ENCODE measurements at regions not wholly inside any gene's neighbourhood (a gene's known extent, or its start where the extent isn't known, plus 50 kb on each side); places are given as distances from the start of the nearest gene placed in this dataset.
"Not testable (repeated sequence)": the region's sequence is repeated elsewhere in the genome, so short reads cannot be mapped to it uniquely, and the experiment has no call there.

GRCh38 chr17:64787255-64787920 lies 125.3 kb upstream of the SMURF2 start:
- DNase-seq (no peak), ATAC-seq (ENCODE audit: poor library complexity) (no peak)
- intact Hi-C loops (cut with DNase I): no loop called here

- no peak for ATAC-seq (ENCODE audit: poor library complexity)
These were observed 124.2 kb upstream of the SMURF2 start for GRCh38 chr17:64786337-64786736.

DNA sequence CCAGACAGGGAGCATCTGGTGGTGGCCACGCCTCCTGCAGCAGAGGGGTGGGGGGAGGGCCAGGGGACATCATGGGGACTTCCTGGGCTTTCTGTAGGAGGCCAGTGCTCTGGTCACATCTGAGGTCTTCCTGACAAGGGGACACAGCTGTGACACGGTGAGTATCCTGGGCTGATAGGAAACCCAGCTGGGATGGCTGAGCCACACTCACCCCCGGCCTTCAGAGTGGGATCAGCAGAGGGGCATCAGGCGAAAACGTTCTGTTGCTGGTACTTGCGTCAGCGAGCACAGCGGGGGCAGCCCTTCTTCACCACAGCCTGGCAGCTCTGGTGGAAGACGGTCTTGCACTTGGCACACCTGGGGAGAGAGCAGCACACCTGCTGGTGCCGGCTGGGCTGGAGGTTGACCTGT lies 122.9 kb upstream of the SMURF2 start:
- intact Hi-C loops (cut with DNase I): no loop called here
- no peak for ATAC-seq (ENCODE audit: poor library complexity)
- DNase-seq: no peak

More at GRCh38 chr17:64786337-64786736, 124.2 kb upstream of the SMURF2 start:
- DNase-seq: no peak
- intact Hi-C loops (cut with DNase I): no loop called here

DNA sequence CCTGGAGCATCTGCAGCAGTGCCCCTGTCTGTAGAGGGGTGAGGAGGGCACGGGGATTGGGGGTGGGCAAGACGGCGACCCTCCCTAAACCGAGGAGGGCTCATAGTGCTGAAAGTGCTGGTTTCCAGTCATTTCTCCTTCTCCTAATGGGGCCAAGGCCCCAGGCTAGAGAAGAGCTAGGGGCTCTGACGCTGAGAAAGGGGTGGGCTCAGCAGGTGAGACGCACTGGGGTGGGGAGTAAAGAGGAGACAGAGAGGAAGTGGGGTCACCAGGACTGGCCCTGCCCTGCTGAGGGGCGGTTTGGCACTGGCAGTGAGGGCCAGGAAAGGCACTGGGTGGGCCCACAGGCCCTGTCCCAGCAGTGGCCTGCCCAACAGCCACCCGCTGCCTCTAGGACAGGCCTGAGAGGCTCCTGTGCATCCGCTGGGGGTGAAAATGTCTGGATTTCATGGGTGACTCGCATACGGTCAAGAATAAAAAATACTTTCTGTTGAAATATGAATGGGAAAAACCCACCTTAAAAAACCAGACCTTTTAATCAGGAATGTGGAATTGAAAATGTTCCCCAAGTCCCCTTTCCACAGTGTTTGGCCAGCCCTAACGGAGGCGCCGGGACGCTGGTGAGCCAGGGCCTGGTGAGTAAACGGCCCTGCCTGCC lies 122.4 kb upstream of the SMURF2 start:
- DNase-seq: no peak
- intact Hi-C loops (cut with DNase I): no loop called here

DNA sequence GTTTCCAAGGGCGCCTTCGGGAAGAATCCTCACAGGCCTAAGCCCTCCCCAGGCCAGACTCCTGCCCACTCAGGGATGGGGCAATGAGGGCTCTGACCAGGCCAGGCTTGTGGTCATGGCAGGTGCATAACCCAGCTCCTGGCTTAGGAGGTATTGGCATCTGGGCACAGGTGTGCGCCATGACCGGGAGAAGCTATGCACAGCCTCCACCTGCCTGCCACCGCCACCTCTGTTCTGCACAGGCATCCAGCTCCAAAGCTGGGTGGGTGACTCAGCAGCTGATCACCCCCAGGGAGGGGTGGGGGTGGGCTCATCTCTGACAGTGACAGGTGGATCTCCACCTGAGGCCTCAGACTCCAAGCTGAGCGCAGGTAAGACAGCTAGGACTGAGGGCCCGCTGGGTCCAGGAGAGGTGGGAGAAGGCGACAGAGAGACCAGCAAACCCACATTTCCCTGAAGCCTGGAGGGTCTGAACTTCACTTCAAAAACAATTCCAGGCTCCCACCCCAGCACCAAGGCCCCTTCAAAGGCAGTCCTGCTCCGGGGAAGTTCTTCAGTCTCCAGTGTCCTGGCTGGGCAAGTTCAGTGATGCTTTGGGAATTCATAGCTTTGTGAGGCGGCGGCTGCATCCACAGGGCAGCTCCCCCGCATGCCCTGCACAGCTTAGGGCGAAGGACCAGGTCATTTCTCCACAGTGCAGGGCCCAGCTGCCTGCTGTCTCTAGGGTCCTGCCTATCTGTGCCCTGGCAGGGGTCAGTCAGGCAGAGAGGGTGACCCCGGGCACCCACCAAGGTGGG lies 121.6 kb upstream of the SMURF2 start:
- intact Hi-C loops (cut with DNase I): no loop called here
- no peak for ATAC-seq (ENCODE audit: poor library complexity)
- no peak for DNase-seq

More for the DNA sequence above, 122.4 kb upstream of the SMURF2 start:
- no peak for ATAC-seq (ENCODE audit: poor library complexity)

DNA sequence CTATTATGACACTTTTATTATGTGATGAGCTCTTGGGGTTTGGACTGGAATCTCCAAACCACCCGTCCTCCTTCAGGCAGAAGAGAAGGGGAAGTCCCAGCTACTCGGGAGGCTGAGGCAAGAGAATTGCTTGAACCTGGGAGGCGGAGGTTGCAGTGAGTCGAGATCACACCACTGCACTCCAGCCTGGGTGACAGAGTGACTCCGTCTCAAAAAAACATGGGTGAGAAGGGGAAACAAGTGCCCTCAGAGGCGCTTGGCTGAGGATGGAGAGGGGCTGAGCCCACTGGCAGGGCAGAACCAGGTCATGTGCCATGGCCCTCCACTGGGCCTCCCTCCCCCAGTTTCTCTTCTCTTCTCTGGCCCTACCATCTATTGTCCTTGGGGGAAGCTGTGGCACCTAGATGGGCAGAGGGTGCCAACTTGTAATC lies 120.9 kb upstream of the SMURF2 start:
- ATAC-seq (ENCODE audit: poor library complexity): no peak
- intact Hi-C loops (cut with DNase I): no loop called here
- no peak for DNase-seq

DNA sequence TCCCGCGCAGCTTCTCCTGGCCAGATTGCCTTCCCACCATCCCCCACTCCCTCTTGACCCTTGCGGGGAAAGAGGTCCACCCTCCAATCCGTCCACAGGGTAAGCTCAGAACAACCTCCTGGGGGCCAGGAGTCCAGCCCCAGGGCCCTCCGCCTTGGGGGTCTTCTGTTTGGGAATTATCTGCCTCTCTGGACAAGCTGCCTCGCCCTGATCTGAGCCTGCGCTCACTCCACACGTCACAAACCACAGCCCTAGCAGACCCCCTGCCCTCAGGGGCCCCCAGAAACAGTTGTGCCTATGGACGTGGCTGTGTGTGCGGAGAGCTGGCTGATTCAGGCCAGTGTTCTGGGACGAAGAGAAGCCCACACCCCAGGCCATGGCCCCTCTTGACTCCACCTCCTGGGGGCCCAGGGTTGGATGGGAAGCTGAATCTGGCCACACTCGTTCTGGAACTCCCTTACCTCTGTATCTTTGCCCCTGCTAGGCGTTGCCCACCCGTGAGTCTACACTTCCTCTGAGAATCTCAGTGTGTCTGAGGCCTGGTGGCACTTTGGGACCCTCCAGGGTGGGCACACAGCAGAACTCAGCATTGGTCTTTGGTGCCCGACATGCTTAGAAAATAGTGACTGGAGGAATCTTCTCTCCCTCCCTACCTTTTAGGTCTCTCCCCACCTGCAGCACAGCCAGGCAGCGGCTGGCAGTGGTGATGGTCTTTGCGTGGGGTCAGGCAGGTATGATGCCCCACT lies 119.9 kb upstream of the SMURF2 start:
- ATAC-seq (ENCODE audit: poor library complexity) (no peak), DNase-seq (no peak)
- intact Hi-C loops (cut with DNase I): no loop called here

GRCh38 chr17:64781014-64781756 lies 119.1 kb upstream of the SMURF2 start:
- peak; percentile 87 for DNase-seq
- intact Hi-C loops (cut with DNase I): no loop called here
- peak; percentile 30 for ATAC-seq (ENCODE audit: poor library complexity)

DNA sequence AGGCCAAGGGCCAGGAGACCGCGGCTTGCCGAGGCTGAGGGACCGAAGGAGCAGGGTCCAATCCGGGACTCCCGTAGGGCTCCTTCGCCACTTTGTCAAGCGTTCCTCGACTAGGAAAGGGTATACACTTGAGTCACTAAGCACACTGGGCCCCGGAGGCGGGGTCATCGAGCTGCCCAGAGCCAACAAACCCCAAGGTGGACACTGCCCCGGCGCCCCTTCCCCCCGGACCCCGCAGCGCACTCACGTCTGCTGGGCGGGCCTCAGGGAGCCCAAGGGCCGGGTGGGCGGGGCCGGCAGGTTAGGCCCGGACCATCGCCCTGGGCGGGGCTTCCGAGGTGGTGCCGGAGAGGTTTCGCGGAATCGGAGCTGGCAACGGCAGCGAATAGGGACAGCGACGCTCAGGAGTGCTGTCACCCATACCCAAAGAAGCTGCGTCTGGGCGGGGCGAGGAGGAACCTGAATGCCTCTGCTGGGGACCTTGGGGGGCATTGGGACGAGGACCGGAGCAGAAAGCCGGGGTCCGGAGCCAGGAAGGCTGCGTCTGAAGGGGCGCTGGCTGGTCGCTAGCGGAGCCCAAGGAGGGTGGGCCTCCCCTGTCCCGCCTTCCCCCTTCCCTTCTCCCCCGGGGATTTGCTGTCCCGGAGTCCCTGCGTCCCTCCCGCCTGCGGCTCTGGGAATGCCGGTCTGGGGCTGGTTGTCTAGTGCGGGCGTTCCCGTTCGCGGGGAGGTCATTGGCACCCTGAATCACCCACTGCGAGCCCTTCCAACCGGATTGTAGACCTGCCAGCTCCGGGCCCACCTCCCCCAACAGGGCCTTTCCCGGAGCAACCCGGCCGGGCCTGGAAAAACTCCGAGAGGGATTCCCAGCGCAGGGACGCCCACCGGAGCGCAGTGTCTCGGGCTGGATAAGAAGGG lies 118.2 kb upstream of the SMURF2 start:
- ATAC-seq (ENCODE audit: poor library complexity) (peak; percentile 11), DNase-seq (peak; percentile 69)
- intact Hi-C loops (cut with DNase I): no loop called here

- DNase-seq (no peak), ATAC-seq (ENCODE audit: poor library complexity) (no peak)
- intact Hi-C loops (cut with DNase I): no loop called here
These were observed 117.4 kb upstream of the SMURF2 start for GRCh38 chr17:64779376-64780095.

- intact Hi-C loops (cut with DNase I); DNase-seq; ATAC-seq (ENCODE audit: poor library complexity): not testable (repeated sequence)
These were observed 116.9 kb upstream of the SMURF2 start for GRCh38 chr17:64779098-64779375.

GRCh38 chr17:64778240-64779097 lies 116.4 kb upstream of the SMURF2 start:
- no peak for DNase-seq
- no peak for ATAC-seq (ENCODE audit: poor library complexity)
- intact Hi-C loops (cut with DNase I): no loop called here

DNA sequence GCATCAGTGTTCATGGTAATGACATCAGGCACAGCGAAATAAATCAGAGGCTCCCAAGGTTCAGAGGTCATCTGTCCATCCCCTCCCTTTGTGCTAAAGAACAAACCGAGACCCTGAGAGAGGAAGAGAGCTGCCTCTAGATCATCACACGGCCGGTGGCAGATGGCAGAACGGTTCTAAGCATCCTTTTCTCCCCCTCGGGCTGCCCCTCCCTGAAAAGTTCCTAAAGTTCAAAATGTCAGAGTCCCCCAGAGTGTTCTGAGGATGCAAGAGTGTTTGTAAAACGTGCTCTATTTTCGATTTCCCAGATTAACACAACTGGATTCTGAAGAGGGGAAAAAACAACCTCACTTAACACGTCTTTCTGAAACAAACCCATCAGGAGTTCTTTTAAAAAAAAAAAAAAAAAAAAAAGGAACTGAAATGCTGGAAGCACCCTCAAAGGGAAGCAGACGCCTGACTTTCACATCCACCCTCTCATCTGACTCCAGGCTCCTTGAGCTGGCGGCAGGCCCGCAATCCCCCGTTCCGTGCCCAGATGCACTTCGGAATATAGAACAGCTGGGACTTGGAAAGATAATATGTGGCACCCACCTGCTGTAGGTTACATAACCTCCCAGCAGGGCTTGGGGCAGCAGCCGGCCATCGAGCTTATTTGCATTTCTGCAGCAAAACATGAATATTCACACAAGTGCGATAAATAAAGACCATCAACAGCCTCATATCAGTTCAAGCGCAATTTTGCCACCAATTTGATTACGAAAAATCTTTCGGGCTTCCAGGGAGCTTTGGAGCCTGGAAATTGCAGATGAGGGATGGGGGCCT lies 115.5 kb upstream of the SMURF2 start:
- DNase-seq (peak; percentile 73), ATAC-seq (ENCODE audit: poor library complexity) (peak; percentile 25)
- intact Hi-C loops (cut with DNase I): no loop called here

GRCh38 chr17:64776720-64777414 lies 114.8 kb upstream of the SMURF2 start:
- intact Hi-C loops (cut with DNase I): not testable (repeated sequence)
- ATAC-seq (ENCODE audit: poor library complexity) (peak; percentile 84), DNase-seq (peak; percentile 92)
